CD4-positive, alpha-beta T cell treated with Interleukin-12 subunit alpha and Interleukin-12 subunit beta, for 1 hour (primary cell): ENCODE measurements at regions not wholly inside any gene's neighbourhood (a gene's known extent, or its start where the extent isn't known, plus 50 kb on each side); places are given as distances from the start of the nearest gene placed in this dataset.

ENCODE experiments used
- DNase-seq: peaks from one replicate; pipeline ENCODE4 v3.0.0-alpha.2; 2020

DNA sequence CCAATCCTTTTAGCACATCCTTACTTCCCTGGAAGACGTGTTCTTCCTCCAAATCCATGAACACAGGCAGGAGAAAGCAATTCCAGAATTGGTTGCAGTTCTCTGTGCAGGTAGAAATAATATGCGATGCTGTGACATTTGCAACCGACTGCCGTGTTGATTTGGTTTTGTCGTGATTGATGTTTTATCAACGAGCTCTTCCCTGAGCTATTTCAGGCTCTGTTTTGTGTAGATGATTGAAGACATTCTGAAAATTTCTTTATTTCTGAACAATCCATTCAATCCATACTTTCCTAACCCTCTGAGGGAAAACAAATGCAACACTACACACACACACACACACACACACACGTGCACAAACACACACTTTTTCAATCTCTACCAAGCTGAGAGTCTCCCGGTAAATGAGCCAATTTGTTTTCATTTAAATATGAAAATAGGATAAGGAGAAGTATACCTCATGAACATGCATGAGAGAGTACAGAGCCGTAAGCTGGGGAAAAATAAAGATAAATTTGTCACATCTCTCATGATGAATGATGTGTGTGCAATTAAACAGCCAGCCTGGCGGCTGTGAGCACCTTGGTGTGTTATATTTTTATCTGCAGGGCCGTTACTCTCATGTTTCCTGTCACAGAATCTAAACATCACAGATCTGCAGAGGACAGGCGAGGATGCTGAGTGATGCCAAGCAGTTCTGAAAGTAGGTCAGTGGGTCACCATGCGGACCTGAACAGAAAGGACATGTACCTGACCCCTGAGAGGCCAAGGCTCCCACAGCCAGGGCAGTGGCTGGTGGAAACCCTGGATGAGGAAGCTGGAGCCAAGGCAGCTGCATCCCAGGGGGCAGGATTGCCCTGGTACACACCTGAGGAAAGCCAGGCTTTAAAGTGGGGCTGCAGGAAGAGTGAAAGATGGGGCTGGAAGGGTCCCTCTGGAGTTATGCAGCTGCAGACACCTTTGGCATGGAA is 64.8 kb downstream of the PDCL3 start:
- no peak for DNase-seq

DNA sequence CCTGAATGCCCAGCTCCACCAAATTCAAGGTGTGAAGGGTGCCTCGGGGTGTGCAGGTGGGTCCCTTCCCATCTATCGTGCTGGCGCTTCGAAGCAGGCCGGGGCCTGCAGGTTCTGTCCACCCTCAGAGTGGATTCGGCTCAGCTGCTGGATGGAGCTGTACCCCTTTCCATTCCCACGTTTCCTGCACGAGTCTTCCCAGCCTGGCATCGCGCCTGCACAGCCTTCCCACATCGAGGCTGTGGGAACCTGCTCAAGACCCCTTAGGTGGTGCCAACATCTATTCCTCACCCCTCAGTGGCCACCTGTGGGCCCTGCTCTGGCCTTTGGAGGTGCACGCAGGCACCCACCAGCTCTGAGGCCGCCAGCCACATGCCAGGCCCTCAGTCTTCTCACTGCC is 65.7 kb downstream of the PDCL3 start:
- DNase-seq, result no peak

DNA sequence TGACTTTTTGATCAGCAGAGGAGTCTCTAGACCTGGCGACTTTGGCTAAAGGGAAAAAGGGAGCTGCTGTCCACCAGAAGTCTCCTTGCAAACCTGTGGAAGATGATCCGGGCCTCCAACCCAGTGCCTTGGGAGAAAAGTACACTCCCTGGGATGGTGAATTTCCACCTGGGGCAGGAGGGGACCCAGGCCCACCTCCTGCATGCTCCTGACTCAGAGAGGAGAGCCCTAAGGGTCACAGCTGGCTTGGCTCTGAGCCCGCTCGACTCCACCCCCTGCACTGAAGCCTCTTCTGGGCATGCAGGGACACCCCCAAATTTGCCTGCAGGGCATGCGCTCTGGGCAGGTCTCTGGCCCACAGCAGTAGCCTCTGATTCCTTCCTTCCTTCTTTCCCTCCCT is 66.5 kb downstream of the PDCL3 start:
- DNase-seq, result no peak

DNA sequence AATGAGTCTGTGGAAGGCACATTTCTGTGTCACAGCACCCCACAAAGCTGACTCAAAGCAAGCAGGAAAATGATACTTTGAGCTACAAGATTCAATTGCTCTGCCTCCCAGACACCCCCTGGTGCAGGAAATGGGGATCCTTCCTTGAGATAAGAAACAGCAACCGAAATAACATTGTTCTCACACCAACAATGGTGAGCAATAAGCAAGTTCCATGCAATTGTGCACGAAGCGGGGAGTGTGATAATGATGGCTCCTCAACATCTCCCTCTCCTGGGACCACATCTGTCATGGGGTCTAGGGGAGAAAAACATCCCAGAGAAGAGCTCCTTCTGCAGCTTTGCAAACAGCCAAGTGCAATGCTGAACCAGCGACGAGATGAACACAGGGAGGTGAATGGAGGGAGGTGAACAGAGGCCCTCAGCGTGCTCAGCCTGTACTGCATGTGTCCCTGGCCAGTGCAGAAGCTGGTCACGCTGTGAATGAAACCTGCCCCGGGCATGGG is 67.7 kb downstream of the PDCL3 start:
- no peak for DNase-seq

DNA sequence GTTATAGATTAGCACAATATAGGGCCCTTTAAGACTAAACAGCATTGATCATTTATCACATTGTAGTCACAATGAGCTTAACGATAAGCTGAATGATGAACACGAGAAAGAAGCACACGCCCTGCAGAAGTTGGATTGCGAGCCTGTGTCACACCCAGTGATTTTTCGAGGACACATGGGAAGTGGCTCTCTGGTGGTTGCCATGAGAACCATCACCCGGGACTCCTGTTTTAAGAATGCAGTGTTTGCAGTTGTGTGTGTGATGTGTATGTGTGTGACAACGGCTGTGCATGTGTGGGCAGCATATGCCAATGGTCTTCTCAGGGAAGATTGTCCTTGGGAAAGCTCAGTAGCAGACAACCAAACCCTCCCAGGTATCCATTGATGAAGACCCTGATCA is 69.2 kb downstream of the PDCL3 start:
- no peak for DNase-seq

DNA sequence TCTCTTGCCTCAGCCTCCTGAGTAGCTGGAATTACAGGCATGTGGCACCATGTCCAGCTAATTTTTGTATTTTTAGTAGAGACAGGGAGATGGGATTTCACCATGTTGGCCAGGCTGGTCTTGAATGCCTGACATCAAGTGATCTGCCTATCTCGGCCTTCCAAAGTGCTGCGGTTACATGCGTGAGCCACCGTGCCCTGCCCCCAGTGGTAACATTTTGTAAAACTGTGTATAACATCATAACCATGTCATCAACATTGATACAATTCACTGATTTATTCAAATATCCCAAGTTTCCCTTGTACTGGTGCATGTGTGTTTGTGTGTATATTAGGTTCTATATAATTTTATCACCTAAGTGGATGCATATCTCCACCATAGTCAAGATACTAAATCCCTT is 70.0 kb downstream of the PDCL3 start:
- no peak for DNase-seq

DNA sequence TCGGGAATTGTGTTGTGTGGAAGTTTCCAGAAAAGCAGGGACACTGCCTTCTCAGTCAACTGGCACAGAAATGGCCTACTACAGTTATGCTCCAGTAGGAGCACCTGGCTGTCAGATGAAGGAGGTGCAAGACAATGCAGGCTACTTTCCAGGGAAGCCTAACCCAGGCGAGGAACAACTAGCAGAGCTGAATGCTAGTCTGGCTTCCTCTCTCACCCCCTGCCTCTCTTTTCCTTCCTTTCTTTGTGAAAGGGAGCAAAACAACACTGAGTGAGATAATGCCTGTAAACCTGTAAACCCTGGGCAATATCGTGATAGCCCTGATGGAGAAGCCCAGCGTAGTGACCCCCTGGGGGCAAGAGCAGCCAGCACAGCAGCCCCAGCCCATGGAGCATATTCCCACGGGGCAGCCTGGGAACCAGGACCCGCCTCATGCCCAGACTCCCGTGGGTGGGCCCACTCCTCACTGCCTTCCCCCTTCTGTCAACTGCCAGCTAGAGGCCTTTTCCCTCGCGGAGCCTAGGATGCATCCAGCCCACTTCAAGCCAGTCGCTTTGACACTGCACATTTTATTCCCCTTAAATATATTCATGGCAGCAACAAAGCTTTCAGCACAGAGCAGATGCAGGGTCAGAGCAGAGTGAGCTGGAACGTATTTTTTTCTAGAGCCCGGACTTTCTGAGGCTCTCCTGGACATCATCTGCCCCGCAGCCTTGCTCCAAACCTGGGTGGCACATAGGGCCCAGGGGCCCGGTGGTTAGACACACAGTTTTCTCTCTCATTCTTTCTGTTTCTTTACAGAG is 77.0 kb downstream of the PDCL3 start:
- DNase-seq, result no peak

DNA sequence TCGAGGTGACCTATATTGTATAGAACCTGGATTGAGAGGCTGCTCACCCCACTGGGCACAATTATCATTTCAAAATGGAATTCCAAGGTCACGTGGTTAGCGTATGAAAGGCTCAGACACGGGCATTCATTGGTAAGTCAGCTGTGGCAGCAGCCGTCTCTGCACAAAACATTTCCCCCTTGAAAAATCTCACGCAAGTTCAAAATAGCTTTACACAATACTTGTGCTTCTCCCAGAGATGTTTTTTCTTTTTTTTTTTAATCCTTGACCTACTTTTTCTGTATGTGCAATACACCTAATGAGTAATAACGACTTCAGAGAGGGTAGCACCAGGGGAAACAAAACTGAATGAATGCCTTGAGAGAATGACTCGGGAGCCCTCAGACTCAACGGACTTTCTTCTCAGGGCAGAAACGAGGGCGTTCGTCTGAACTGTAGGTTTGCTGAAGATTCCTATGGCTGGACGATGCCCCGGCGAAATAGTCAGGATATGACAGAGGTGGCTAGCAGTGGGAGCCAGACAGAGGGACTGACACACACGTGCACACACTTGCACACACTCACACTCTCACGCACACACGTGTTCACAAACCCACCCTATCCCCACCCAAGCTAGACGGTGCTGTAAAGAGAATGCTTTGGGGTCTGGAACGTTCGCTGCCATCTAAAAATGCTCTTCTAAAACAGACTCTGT is 77.8 kb downstream of the PDCL3 start:
- DNase-seq, result no peak

DNA sequence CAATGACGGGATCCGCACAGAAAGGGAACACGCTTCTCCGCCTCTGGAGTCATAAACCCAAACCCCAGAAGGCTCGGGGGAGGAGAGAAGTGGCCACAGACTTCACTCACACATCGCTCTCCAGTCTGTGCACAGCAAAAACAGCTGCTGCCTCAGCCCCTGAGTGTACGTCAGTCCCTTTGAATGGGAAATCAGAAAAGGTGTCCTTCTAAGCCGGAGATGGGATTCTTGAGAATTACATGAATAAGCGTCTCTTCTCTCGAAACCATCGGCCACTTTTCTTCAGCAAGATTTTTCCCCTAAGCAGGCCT is 78.3 kb downstream of the PDCL3 start:
- no peak for DNase-seq

DNA sequence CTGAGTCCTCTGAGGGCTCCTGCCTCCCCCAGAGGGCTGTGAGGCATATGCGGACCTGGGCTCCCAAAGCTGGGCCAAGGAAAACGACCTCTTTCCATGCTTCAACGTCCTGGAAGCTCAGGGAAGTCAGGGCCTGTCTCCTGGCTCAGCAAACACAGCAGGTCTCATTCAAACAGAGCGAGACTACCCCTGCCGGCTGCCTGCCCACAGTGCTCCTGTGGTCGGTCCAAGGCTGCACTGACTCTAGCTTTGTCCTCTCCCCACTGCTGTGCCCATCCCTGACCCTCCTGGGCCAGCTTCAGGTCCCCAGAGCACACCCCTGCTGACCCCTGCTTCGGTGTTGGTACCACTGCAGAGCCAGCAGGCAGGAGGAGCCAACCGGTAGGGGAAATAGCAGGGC is 79.6 kb downstream of the PDCL3 start:
- DNase-seq, result no peak

DNA sequence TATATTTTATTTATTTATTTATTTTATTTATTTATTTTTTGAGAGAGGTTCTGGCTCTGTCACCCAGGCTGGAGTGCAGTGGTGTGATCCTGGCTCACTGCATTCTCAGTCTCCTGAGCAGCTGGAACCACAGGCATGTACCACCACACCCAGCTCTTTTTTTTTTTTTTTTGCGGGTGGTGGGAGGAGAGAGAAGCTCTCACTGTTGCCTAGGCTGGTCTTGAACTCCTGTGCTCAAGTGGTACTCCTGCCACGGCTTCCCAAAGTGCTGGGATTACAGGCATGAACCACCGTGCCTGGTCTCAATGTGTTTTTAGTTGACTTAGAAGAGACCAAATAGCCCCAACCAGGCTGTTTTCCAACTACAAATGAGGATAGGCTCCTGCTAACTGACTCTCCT is 80.7 kb downstream of the PDCL3 start:
- DNase-seq, result no peak

DNA sequence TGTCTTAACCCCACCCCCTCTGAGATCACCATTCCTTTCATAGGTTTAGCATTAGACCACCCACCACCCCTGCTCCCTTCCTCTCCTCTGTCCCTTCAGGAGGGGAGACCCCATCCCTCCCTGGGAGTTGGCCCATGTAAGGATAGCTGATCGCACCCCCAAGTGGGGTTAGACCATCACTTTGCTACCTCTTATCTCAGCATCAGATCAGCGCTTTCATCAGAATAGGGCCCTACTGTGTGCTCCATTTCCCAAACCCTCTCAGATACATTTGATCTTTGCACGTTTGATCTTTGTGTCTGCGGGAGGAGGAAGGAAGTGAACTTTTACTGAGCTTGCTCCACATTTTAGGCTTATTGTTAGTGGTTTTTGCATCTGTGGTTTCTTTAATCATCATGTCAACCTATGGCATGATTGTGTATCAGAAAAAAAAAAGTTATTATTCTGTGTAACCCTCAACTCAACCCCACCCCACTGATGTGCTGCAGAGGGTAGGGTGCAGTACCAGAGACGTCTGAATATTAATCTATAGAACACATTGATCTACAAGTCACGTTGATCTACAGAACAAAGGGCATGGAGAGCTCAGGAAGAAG is 81.2 kb downstream of the PDCL3 start:
- DNase-seq, result peak; percentile 66

DNA sequence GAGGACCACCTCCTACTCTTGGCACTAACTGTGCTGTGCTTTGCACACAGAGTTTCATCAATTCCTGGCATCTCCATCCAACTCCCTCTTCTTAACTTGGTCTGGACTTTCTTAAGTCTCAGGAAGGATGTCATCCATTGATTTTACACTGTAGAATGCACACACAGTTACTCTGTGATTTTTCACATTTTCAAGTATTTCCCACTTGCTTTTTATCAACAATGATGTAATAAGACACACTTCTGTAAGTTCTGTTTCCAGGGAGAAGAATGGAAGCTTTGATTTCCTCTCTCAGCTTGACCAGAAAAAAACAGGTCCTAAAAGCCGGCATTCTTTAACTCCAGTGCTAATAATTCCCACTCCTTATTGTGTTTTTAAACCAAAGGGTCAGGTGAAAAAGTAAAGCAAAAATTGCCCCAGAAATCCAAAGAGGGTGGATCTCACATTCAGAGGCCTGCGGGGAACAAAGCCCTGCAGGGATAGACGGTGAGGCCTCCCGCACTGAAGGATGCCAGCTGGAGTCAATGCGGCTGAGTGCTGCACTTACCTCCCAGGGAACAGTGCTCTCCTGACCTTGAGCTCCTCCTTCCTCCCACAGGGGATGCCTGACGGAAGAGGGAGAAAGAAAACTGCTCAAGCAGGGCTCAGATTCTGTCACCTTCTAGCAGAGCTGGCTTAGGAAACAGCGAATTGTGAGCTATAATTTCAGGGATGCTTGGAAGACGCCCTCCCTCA is 83.1 kb downstream of the PDCL3 start:
- DNase-seq, result no peak

DNA sequence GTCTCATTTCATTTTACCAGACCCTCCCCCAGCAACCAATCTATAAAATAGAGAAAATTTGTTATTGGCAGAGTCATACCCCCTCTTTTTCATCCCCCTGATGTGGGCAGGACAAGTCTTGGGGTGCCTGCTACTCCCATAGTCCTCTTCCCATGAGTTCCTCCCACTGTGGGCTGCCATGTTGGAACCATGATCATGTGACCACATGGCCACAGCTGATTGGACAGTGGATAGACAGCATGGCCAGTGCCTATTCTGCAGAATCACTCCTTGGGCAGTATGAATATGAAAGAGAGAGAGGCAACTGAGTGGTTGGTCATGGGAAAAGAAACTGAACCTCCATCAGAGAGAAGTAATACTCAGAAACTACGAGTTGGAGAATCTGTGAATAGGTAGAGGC is 84.9 kb downstream of the PDCL3 start:
- DNase-seq, result no peak

DNA sequence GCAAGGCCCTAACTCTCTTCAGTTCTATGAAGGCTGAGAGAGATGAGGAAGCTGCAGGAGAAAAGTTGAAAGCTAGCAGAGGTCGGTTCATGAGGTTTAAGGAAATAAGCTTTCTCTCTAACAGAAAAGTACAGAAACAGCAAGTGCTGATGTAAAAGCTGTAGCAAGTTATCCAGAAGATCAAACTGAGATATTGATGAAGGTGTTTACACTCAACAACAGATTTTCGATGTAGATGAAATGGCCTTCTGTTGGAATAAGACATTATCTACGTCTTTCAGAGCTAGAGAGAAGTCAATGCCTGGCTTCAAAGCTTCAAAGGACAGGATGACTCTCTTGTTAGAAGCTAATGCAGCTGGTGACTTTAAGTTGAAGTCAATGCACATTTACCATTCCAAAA is 87.4 kb downstream of the PDCL3 start:
- DNase-seq, result no peak

DNA sequence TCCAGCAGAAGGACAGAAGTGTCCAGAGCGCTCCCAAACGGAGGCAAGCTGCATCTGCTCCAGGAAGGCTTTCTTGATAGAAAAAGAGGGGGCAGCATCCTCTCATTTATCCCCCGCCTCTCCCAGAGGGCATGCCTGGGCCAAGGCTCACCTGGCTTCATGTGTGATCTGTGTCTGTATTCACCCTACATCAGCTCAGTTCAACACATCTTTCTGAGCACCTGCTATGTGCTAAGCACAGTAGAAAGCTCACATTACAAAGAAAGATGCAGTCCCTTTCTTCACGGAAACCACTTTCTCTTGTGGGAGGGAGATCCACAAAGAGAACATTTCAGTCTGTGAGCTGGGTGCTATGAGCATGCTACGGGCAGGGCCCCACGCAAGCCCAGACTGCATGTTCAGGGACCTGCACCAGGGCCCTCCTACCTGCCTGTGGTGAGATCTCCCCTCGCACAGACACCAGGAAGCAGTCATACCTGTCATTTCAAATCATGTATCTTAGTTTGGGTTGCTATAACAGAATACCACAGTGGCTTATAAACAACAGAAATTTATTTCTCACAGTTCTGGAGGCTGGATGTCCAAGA is 90.7 kb downstream of the PDCL3 start:
- DNase-seq, result peak; percentile 11

DNA sequence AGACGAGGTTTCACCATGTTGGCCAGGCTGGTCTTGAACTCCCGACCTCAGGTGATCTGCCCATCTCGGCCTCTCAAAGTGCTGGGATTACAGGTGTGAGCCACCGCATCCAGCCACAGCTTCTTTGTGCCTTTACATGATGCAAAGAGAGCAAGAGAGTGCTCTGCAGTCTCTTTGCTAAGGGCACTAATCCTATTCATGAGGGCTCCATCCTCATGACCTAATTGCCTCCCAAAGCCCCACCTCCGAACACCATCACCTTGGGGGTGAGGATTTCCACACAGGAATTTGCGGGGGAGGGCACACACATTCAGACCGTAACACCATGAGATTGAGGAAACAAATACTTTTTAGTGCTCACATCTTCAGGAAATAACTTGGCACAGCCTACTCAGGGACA is 91.8 kb downstream of the PDCL3 start:
- DNase-seq, result no peak

DNA sequence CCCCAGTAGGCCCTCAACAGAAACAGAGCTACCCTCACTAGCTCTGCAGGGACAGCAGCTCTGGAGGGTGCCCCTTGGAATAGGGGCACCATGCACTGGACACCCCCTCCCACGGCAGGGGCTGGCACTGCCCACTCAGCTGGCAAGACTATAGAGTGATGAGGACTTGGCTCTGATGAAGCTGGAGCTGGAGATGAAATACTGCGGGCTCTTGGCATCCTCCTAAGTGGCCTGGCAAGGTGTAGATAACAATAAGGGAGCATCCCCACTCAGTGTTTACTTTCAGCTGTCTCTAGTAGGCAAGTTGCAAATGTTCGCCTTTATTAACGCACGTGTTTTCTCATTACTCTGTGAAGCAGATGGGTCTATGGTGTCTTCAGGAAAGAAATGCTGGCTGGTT is 92.7 kb downstream of the PDCL3 start:
- DNase-seq, result no peak

DNA sequence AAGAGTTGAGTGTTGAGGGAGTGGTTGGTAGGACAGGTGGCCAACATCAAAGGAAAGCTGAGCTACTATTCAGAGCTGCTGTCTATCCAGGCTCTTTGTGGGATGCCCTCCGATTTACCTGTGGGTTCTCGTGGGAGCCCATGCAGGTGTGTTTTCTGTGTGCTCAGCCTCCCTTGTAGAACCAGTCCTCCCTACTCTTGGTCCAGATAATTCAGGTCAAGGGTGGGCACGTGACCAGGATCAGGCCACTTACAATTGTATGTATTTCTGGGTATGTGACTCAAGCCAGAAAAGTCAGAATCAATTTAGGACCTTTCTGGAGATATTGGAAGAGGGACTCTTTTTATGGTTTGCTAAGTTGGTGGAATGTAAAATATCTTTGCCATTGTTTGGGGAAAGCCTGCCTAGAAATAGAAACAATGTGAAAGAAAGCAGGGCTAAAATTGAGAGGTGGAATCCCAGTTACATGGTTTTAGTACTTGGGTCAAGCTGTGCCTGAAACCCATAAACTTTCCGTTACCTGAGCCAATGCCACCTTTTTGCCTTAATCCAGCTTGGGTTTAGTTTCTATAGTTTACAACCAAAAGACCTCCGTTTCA is 93.2 kb downstream of the PDCL3 start:
- no peak for DNase-seq

DNA sequence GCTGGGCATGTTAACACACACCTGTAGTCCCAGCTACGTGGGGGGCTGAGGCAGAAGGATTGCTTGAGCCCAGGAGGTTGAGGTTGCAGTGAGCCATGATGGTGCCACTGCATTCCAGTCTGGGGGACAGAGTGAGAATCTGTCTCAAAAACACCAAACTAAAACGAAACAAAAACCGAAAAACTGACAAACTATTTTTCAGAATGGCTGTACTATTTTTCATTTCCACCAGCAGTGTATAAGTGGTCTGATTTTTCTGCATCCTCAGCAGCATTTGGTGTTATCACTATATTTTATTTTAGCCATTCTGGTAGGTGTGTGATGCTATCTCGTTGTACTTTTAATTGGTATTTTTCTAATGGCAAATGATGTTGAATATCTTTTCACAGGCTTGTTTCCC is 95.2 kb downstream of the PDCL3 start:
- no peak for DNase-seq

DNA sequence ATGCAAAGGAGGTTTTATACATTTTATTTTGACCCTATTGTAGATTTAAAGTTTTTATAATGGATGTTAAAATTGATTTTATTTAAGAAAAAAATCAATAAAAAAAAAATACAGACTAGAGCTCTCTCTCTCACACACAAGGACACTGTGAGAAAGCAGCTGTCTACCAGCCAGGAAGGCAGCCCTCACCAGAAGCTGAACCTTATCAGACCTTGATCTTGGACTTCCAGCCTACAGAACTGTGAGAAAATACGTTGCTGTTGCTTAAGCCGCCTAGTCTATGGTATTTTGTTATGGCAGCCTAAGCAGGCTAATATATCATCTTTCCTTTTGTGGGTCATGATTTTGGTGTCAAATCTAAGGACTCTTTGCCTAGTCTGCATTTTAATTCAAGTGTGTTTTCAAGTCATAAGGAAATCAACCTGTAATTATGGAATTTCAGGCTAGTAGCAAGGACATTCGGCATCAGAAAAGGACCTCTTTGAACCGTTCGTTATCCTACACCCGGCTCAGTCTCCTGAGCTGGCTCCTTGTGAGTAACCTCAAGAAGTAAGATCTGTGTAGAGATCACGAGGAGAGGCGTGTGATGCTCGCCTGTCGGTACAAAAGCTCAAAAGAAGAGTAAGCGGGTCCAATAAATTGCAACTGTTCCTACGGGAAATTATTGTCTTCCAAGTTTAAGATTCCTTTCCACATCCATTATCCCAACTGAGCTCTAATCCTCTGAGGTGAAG is 98.2 kb downstream of the PDCL3 start:
- no peak for DNase-seq
